Neural progenitor cell (in vitro differentiated cells): ENCODE measurements at regions not wholly inside any gene's neighbourhood (a gene's known extent, or its start where the extent isn't known, plus 50 kb on each side); places are given as distances from the start of the nearest gene placed in this dataset.

Experiments used
- CTCF ChIP-seq: fragments of 200-600 bp; sonication (generic); IDR thresholded peaks from 2 replicates; pipeline ENCODE4 v1.5.1; 2017; ENCODE audit warnings: antibody characterized with exemption, mild to moderate bottlenecking
- EZH2 ChIP-seq: fragments of 200-600 bp; sonication (generic); IDR thresholded peaks from 2 replicates; pipeline ENCODE4 v1.6.1; 2017; ENCODE audit warnings: antibody characterized with exemption, mild to moderate bottlenecking, moderate library complexity
- EZH2phosphoT487 ChIP-seq: fragments of 200-600 bp; sonication (generic); IDR thresholded peaks from 2 replicates; pipeline ENCODE4 v1.6.1; 2017; ENCODE audit warnings: antibody characterized with exemption

GRCh38 chr5:71802673-71803072 is 83.6 kb downstream of the CARTPT start:
- TF ChIP-seq CTCF, result no peak
- TF ChIP-seq EZH2, result no peak
- no peak for TF ChIP-seq EZH2phosphoT487
